Progenitor cell of endocrine pancreas (in vitro differentiated cells): ENCODE measurements at regions not wholly inside any gene's neighbourhood (a gene's known extent, or its start where the extent isn't known, plus 50 kb on each side); places are given as distances from the start of the nearest gene placed in this dataset.

ENCODE experiments used
- DNase-seq: peaks from one replicate; pipeline ENCODE4 v3.0.0; 2021; ENCODE audit warnings: low spot score; ENCODE audit not compliant: unreplicated experiment
- H3K27ac Mint-ChIP-seq: 2 replicates; pipeline ENCODE4 v1.8.0; 2021; ENCODE audit warnings: mild to moderate bottlenecking, moderate library complexity, mixed read lengths
- H3K27me3 Mint-ChIP-seq: 2 replicates; pipeline ENCODE4 v1.8.0; 2021; ENCODE audit warnings: mixed read lengths
- H3K36me3 Mint-ChIP-seq: 2 replicates; pipeline ENCODE4 v1.8.0; 2022; ENCODE audit warnings: mixed read lengths; ENCODE audit not compliant: insufficient read depth
- H3K4me1 Mint-ChIP-seq: 2 replicates; pipeline ENCODE4 v1.8.0; 2021; ENCODE audit warnings: low read depth, mixed read lengths
- H3K4me3 Mint-ChIP-seq: 2 replicates; pipeline ENCODE4 v1.8.0; 2021; ENCODE audit warnings: low read depth, mild to moderate bottlenecking, moderate library complexity, mixed read lengths
- H3K9me3 Mint-ChIP-seq: 2 replicates; pipeline ENCODE4 v1.8.0; 2021; ENCODE audit warnings: low read depth, mixed read lengths
- CTCF ChIP-seq: fragments of 200-600 bp; sonication (generic); IDR thresholded peaks from one replicate; pipeline ENCODE4 v1.5.0; 2021; ENCODE audit warnings: antibody characterized with exemption, mild to moderate bottlenecking; ENCODE audit not compliant: unreplicated experiment

GRCh38 chr3:127369356-127369935 is 81.6 kb upstream of the PRR20G start:
- H3K4me1 Mint-ChIP-seq, result no peaks in the 10 kb centered on the region

DNA sequence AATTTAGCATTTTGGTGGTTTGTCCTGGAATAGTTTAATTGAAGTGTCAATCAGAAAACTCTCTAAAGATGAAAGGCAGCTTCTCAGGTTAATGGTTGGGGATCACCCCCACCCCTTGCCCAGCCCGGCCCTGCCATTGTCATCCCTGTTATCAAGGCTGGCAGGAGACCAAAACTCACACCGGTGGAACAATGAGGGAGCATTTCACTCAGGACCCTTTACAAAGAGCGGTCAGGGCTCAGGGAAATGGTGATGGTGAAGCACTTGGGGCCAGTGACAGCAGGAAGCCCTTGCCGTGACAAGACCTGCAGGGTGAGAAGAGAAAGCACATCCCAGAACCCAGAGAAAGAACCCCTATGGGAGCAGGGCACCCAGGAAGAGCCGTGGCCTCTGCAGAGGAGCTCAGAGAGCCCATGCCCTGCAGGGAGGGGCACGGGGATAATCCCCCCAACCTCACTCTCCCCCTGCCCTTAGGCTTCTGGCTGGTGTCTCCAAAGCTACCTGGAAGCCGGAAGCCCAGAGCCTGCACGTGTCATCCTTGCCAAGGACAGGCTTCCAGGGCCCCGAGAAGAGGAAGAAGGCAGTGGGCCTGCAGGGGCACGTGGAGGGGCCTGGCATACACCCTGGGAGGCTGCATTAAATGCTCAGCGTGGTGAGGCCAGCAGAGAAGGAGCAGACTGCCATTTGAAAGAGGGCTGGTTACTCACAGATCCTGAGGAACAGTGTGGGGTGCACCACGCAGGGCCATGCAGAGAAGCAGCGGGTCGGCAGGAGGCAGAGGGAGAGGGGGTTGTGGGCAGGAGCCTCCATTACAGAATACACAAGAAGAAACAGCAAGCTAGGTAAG is 80.6 kb upstream of the PRR20G start:
- no peaks in the 10 kb centered on the region for H3K4me1 Mint-ChIP-seq
- no peak for DNase-seq
- TF ChIP-seq CTCF, result no peak
- H3K4me3 Mint-ChIP-seq, result no peak overlapping the region
- H3K27ac Mint-ChIP-seq, result no peak overlapping the region
- H3K36me3 Mint-ChIP-seq, result no peaks in the 10 kb centered on the region
- H3K27me3 Mint-ChIP-seq, result peaks cover 67% of the 10 kb centered on the region
- no peaks in the 10 kb centered on the region for H3K9me3 Mint-ChIP-seq

More at GRCh38 chr3:127369356-127369935, 81.6 kb upstream of the PRR20G start:
- Mint-ChIP-seq H3K36me3 (no peaks in the 10 kb centered on the region), H3K27ac (no peak overlapping the region), H3K9me3 (no peaks in the 10 kb centered on the region), H3K27me3 (peaks cover 58% of the 10 kb centered on the region), H3K4me3 (no peak overlapping the region)
- no peak for TF ChIP-seq CTCF
- DNase-seq, result no peak

DNA sequence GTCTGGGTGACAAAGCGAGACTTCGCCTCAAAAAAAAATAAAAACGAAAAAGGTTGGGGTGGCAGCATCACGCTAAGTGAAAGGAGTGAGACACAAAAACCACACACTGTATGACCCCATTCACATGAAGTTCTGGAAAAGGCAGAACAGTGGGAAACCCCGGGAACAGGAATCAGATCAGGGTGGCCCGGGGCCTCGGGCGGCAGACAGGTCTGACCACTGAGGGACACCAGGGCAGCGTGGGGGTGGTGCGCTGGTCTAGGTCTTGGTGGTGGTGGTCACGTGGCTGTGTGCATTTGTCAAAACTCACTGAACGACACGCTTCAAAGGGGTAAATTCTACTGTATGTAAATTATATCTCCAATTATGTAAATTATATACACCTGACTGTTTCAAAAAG is 79.7 kb upstream of the PRR20G start:
- no peak for TF ChIP-seq CTCF
- DNase-seq, result no peak
- no peaks in the 10 kb centered on the region for H3K36me3 Mint-ChIP-seq
- no peaks in the 10 kb centered on the region for H3K4me1 Mint-ChIP-seq
- peaks cover 69% of the 10 kb centered on the region for H3K27me3 Mint-ChIP-seq
- H3K9me3 Mint-ChIP-seq, result no peaks in the 10 kb centered on the region
- H3K4me3 Mint-ChIP-seq, result no peak overlapping the region
- no peak overlapping the region for H3K27ac Mint-ChIP-seq

- Mint-ChIP-seq H3K4me3 (no peak overlapping the region), H3K36me3 (no peaks in the 10 kb centered on the region), H3K27ac (no peak overlapping the region), H3K27me3 (peaks cover 65% of the 10 kb centered on the region), H3K4me1 (no peaks in the 10 kb centered on the region), H3K9me3 (no peaks in the 10 kb centered on the region)
- TF ChIP-seq CTCF, result peak; percentile 30
- no peak for DNase-seq
Observed at GRCh38 chr3:127366383-127366782, 78.5 kb upstream of the PRR20G start.

DNA sequence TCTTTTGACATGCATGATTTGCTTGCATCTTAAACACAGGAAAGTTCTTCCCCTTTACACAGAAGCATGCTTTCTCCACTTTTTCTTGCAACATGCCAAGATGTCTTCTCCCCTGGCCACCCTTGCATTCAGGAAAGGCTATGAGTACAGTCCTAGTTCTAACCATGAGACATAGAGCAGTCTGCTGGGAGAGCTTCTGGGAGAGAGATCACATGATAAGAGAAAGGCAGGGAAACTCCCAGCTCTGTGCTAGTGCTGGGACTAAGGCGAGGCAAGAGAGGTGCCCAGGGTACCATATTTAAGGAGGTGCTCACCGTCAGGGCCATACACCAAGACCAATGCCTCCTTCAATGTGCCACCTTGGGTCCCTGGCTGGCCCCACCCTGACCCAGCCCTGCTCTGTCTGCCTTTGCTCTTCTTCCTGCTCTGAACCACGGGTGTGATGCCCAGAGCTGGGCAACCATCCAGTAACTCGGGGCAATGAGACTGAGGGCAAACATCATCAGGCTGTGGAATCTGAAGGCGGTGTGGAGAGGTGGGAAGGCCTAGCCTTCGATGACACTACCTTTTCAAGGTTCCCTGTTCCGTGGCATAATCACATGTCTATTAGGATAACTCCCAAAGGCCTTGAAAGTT is 77.4 kb upstream of the PRR20G start:
- DNase-seq, result no peak
- no peaks in the 10 kb centered on the region for H3K36me3 Mint-ChIP-seq
- no peak overlapping the region for H3K27ac Mint-ChIP-seq
- no peak for TF ChIP-seq CTCF
- no peaks in the 10 kb centered on the region for H3K4me1 Mint-ChIP-seq
- peaks cover 62% of the 10 kb centered on the region for H3K27me3 Mint-ChIP-seq
- no peak overlapping the region for H3K4me3 Mint-ChIP-seq
- H3K9me3 Mint-ChIP-seq, result no peaks in the 10 kb centered on the region
